Stimulated activated CD8-positive, alpha-beta memory T cell treated with anti-CD3 and anti-CD28 coated beads, Interleukin-12 subunit alpha, Interleukin-12 subunit beta, amount 100 ng/mL, for 4 hours (primary cell): ENCODE measurements at regions not wholly inside any gene's neighbourhood (a gene's known extent, or its start where the extent isn't known, plus 50 kb on each side); places are given as distances from the start of the nearest gene placed in this dataset.

ENCODE experiments used
- DNase-seq: peaks from one replicate; pipeline ENCODE4 v3.0.0-alpha.2; 2020; ENCODE audit warnings: low read depth

GRCh38 chr9:109950710-109951443 lies 170.9 kb downstream of the PALM2AKAP2 start:
- no peak for DNase-seq

GRCh38 chr9:109953300-109953699 lies 173.3 kb downstream of the PALM2AKAP2 start:
- no peak for DNase-seq

GRCh38 chr9:109953813-109954497 lies 174.0 kb downstream of the PALM2AKAP2 start:
- DNase-seq: no peak

- DNase-seq: no peak
Observed at GRCh38 chr9:109956717-109957440, 176.9 kb downstream of the PALM2AKAP2 start.

- no peak for DNase-seq
Observed at GRCh38 chr9:109959679-109960078, 179.7 kb downstream of the PALM2AKAP2 start.

GRCh38 chr9:109961626-109962025 lies 181.6 kb downstream of the PALM2AKAP2 start:
- no peak for DNase-seq

GRCh38 chr9:109962215-109962614 lies 182.2 kb downstream of the PALM2AKAP2 start:
- DNase-seq: no peak

- DNase-seq: no peak
Observed at GRCh38 chr9:109963079-109963478, 183.1 kb downstream of the PALM2AKAP2 start.

GRCh38 chr9:109966643-109967368 lies 186.8 kb downstream of the PALM2AKAP2 start:
- no peak for DNase-seq

GRCh38 chr9:109967651-109968642 lies 187.9 kb downstream of the PALM2AKAP2 start:
- DNase-seq: no peak

GRCh38 chr9:109969011-109969410 lies 189.0 kb downstream of the PALM2AKAP2 start:
- DNase-seq: no peak

- DNase-seq: no peak
Observed at GRCh38 chr9:109969573-109970237, 189.7 kb downstream of the PALM2AKAP2 start.

- no peak for DNase-seq
Observed at GRCh38 chr9:109971226-109971625, 191.2 kb downstream of the PALM2AKAP2 start.

- no peak for DNase-seq
Observed at GRCh38 chr9:109972026-109972882, 192.3 kb downstream of the PALM2AKAP2 start.

- DNase-seq: no peak
Observed at GRCh38 chr9:109973336-109973735, 193.3 kb downstream of the PALM2AKAP2 start.

GRCh38 chr9:109974143-109974917 lies 194.3 kb downstream of the PALM2AKAP2 start:
- no peak for DNase-seq

- no peak for DNase-seq
Observed at GRCh38 chr9:109974918-109975276, 194.9 kb downstream of the PALM2AKAP2 start.

- no peak for DNase-seq
Observed at GRCh38 chr9:109975574-109976295, 195.7 kb downstream of the PALM2AKAP2 start.
